Neuronal stem cell (in vitro differentiated cells): ENCODE measurements at regions not wholly inside any gene's neighbourhood (a gene's known extent, or its start where the extent isn't known, plus 50 kb on each side); places are given as distances from the start of the nearest gene placed in this dataset.

Experiments
- DNase-seq: peaks from one replicate; pipeline ENCODE4 v3.0.0-alpha.2; 2013; ENCODE audit warnings: low spot score
- H2AFZ ChIP-seq: one replicate; pipeline ENCODE4 v1.6.1; 2013; ENCODE audit warnings: mild to moderate bottlenecking, low read length, inconsistent platforms
- H2AK5ac ChIP-seq: 2 replicates; pipeline ENCODE4 v1.6.1; 2013; ENCODE audit warnings: low read depth, mild to moderate bottlenecking, inconsistent platforms, low read length, moderate library complexity, mixed read lengths
- H2BK120ac ChIP-seq: 2 replicates; pipeline ENCODE4 v1.6.1; 2013; ENCODE audit warnings: low read depth, mild to moderate bottlenecking, inconsistent platforms, low read length, moderate library complexity, mixed read lengths
- H2BK12ac ChIP-seq: one replicate; pipeline ENCODE4 v1.6.1; 2013; ENCODE audit warnings: low read length, inconsistent platforms
- H2BK15ac ChIP-seq: 2 replicates; pipeline ENCODE4 v1.6.1; 2013; ENCODE audit warnings: mild to moderate bottlenecking, low read length, inconsistent platforms, mixed read lengths
- H2BK5ac ChIP-seq: one replicate; pipeline ENCODE4 v1.6.1; 2013; ENCODE audit warnings: inconsistent platforms, mild to moderate bottlenecking, low read length, moderate library complexity
- H3K14ac ChIP-seq: one replicate; pipeline ENCODE4 v1.6.1; 2013; ENCODE audit warnings: low read length, inconsistent platforms
- H3K18ac ChIP-seq: 2 replicates; pipeline ENCODE4 v1.6.1; 2013; ENCODE audit warnings: low read length, inconsistent platforms
- H3K23ac ChIP-seq: 2 replicates; pipeline ENCODE4 v1.6.1; 2013; ENCODE audit warnings: low read depth, mild to moderate bottlenecking, mixed read lengths, low read length, inconsistent platforms; ENCODE audit not compliant: poor library complexity
- H3K27ac ChIP-seq: replicated peaks from 3 replicates; pipeline ENCODE4 v1.5.1; 2013; ENCODE audit warnings: low read length, inconsistent platforms
- H3K27me3 ChIP-seq, 3 experiments: 2 replicates each; pipeline ENCODE4 v1.6.1; 2013; ENCODE audit warnings: low read length in 3 of 3, mild to moderate bottlenecking in 2 of 3, inconsistent platforms in 1 of 3, low read depth in 1 of 3, mixed read lengths in 1 of 3, moderate library complexity in 1 of 3; ENCODE audit not compliant: control insufficient read depth in 3 of 3, insufficient read depth in 3 of 3
- H3K36me3 ChIP-seq, 2 donors: replicated peaks in 1 of 2; 2 replicates each; pipeline ENCODE4 v1.6.1; 2013; ENCODE audit warnings: low read length in 2 of 2; ENCODE audit not compliant: control insufficient read depth in 2 of 2, insufficient read depth in 2 of 2
- H3K4ac ChIP-seq: 2 replicates; pipeline ENCODE4 v1.6.1; 2013; ENCODE audit warnings: inconsistent platforms, mild to moderate bottlenecking, low read length, moderate library complexity
- H3K4me1 ChIP-seq, 2 donors: 1 replicate in 1 of 2; 2 replicates in 1 of 2; pipeline ENCODE4 v1.6.1; 2013; ENCODE audit warnings: low read length in 2 of 2, low read depth in 1 of 2; ENCODE audit not compliant: control insufficient read depth in 2 of 2, insufficient read depth in 1 of 2
- H3K4me2 ChIP-seq: one replicate; pipeline ENCODE4 v1.6.1; 2013; ENCODE audit warnings: mild to moderate bottlenecking, low read length, inconsistent platforms; ENCODE audit not compliant: insufficient read depth, poor library complexity, severe bottlenecking
- H3K4me3 ChIP-seq, 2 donors: 2 replicates each; pipeline ENCODE4 v1.5.1; 2013; ENCODE audit warnings: low read length in 2 of 2, mild to moderate bottlenecking in 2 of 2, inconsistent platforms in 1 of 2, moderate library complexity in 1 of 2
- H3K79me1 ChIP-seq: one replicate; pipeline ENCODE4 v1.6.1; 2013; ENCODE audit warnings: low read depth, mild to moderate bottlenecking, inconsistent platforms, low read length, moderate library complexity
- H3K9ac ChIP-seq: one replicate; pipeline ENCODE4 v1.6.1; 2013; ENCODE audit warnings: mild to moderate bottlenecking, low read depth, low read length, inconsistent platforms; ENCODE audit not compliant: poor library complexity
- H3K9me3 ChIP-seq, 2 donors: replicated peaks in 1 of 2; 2 replicates each; pipeline versions ENCODE3 to v1.6.1; 2013; ENCODE audit warnings: low read length in 2 of 2, mild to moderate bottlenecking in 2 of 2, inconsistent platforms in 1 of 2, low read depth in 1 of 2, mixed read lengths in 1 of 2, moderate library complexity in 1 of 2; ENCODE audit not compliant: control insufficient read depth in 2 of 2, insufficient read depth in 1 of 2
- H4K8ac ChIP-seq: one replicate; pipeline ENCODE4 v1.6.1; 2013; ENCODE audit warnings: low read depth, mild to moderate bottlenecking, inconsistent platforms, low read length, moderate library complexity
- H4K91ac ChIP-seq: one replicate; pipeline ENCODE4 v1.6.1; 2013; ENCODE audit warnings: low read length, low read depth, mild to moderate bottlenecking, inconsistent platforms; ENCODE audit not compliant: poor library complexity
- WGBS, 2 donors: extraction: QIAGEN DNeasy Blood & Tissue Kit; methylation state at CpG; one replicate each; pipeline ENCODE4 v1.1.7; 2013; ENCODE audit warnings: missing lambda C conversion rate in 2 of 2, mixed read lengths in 1 of 2; ENCODE audit not compliant: insufficient read length in 2 of 2, insufficient replicate concordance in 1 of 2; ENCODE audit errors: extremely low coverage in 2 of 2; 5-methylcytosine and 5-hydroxymethylcytosine counted together

GRCh38 chr9:106324591-106325280, 538.2 kb upstream of the ZNF462 start:
- Histone ChIP-seq H4K8ac (no peak overlapping the region), H4K91ac (no peak overlapping the region), H2BK15ac (no peak overlapping the region), H3K14ac (no peak overlapping the region), H3K27ac (peak overlapping the region; percentile 80), H3K18ac (peak overlapping the region; percentile 73), H3K4me2 (no peak overlapping the region), H2AK5ac (no peak overlapping the region), H3K4me1 (peaks cover 21 to 45% of the 10 kb centered on the region in 2 donors), H2BK120ac (no peak overlapping the region), H3K9me3 (no peaks in the 10 kb centered on the region), H3K9ac (no peak overlapping the region), H3K36me3 (no peaks in the 10 kb centered on the region), H3K27me3 (no peaks in the 10 kb centered on the region), H3K4ac (no peak overlapping the region), H3K23ac (no peak overlapping the region), H2AFZ (peak overlapping the region; percentile 30), H3K79me1 (no peaks in the 10 kb centered on the region), H3K4me3 (no peak overlapping the region), H2BK12ac (no peak overlapping the region), H2BK5ac (no peak overlapping the region)
- no CpG with 5 or more reads among the region's 7 CpGs for WGBS, 2 donors
- DNase-seq: no peak

- Histone ChIP-seq H2BK5ac (no peak overlapping the region), H3K4me1 (peaks cover 17 to 40% of the 10 kb centered on the region in 2 donors), H3K4me3 (no peak overlapping the region), H3K9me3 (no peaks in the 10 kb centered on the region), H3K9ac (no peak overlapping the region), H4K91ac (no peak overlapping the region), H3K27ac (no peak overlapping the region), H2BK12ac (no peak overlapping the region), H3K4ac (no peak overlapping the region), H4K8ac (no peak overlapping the region), H3K4me2 (no peak overlapping the region), H2BK120ac (no peak overlapping the region), H3K23ac (no peak overlapping the region), H3K79me1 (no peaks in the 10 kb centered on the region), H3K36me3 (no peaks in the 10 kb centered on the region), H3K18ac (no peak overlapping the region), H3K27me3 (no peaks in the 10 kb centered on the region), H2BK15ac (no peak overlapping the region), H2AFZ (no peak overlapping the region), H2AK5ac (no peak overlapping the region), H3K14ac (no peak overlapping the region)
- WGBS, 2 donors: no CpG with 5 or more reads among the region's 4 CpGs
- no peak for DNase-seq
Measured at GRCh38 chr9:106326493-106326892, 536.5 kb upstream of the ZNF462 start.

- Histone ChIP-seq H3K14ac (no peak overlapping the region), H3K18ac (no peak overlapping the region), H3K9ac (no peak overlapping the region), H3K27me3 (no peaks in the 10 kb centered on the region), H2AFZ (no peak overlapping the region), H2AK5ac (no peak overlapping the region), H2BK5ac (no peak overlapping the region), H3K4ac (no peak overlapping the region), H2BK15ac (no peak overlapping the region), H2BK12ac (no peak overlapping the region), H3K4me1 (no peaks in the 10 kb centered on the region), H4K8ac (no peak overlapping the region), H3K9me3 (peaks cover 0 to 2% of the 10 kb centered on the region in 2 donors), H3K23ac (no peak overlapping the region), H3K4me3 (no peak overlapping the region), H4K91ac (no peak overlapping the region), H2BK120ac (no peak overlapping the region), H3K4me2 (no peak overlapping the region), H3K27ac (no peak overlapping the region), H3K79me1 (no peaks in the 10 kb centered on the region), H3K36me3 (no peaks in the 10 kb centered on the region)
- no peak for DNase-seq
- no CpG with 5 or more reads among the region's 4 CpGs for WGBS, 2 donors
Measured at GRCh38 chr9:106333481-106333880, 529.5 kb upstream of the ZNF462 start.

- H3K9me3 ChIP-seq: peaks cover 0 to 2% of the 10 kb centered on the region in 2 donors
- H3K18ac ChIP-seq: no peak overlapping the region
- H3K27ac ChIP-seq: no peak overlapping the region
- WGBS, 2 donors: no CpG with 5 or more reads among the region's 4 CpGs
- no peak overlapping the region for H2AFZ ChIP-seq
- H2AK5ac ChIP-seq: no peak overlapping the region
- H3K14ac ChIP-seq: no peak overlapping the region
- no peak overlapping the region for H2BK12ac ChIP-seq
- H2BK120ac ChIP-seq: no peak overlapping the region
- no peak overlapping the region for H3K4ac ChIP-seq
- H2BK5ac ChIP-seq: no peak overlapping the region
- H3K79me1 ChIP-seq: no peaks in the 10 kb centered on the region
- H3K4me2 ChIP-seq: no peak overlapping the region
- no peaks in the 10 kb centered on the region for H3K4me1 ChIP-seq
- no peak overlapping the region for H2BK15ac ChIP-seq
- H3K36me3 ChIP-seq: no peaks in the 10 kb centered on the region
- no peak overlapping the region for H4K8ac ChIP-seq
- DNase-seq: no peak
- no peak overlapping the region for H3K4me3 ChIP-seq
- no peaks in the 10 kb centered on the region for H3K27me3 ChIP-seq
- no peak overlapping the region for H4K91ac ChIP-seq
- no peak overlapping the region for H3K9ac ChIP-seq
- H3K23ac ChIP-seq: no peak overlapping the region
Measured at GRCh38 chr9:106334081-106334480, 528.9 kb upstream of the ZNF462 start.
